Activated CD4-positive, alpha-beta T cell treated with anti-CD3 and anti-CD28 coated beads for 4 hours (primary cell): ENCODE measurements at regions not wholly inside any gene's neighbourhood (a gene's known extent, or its start where the extent isn't known, plus 50 kb on each side); places are given as distances from the start of the nearest gene placed in this dataset.

Source experiments
- DNase-seq, 2 donors: peaks; one replicate each; pipeline ENCODE4 v3.0.0-alpha.2; 2020

DNA sequence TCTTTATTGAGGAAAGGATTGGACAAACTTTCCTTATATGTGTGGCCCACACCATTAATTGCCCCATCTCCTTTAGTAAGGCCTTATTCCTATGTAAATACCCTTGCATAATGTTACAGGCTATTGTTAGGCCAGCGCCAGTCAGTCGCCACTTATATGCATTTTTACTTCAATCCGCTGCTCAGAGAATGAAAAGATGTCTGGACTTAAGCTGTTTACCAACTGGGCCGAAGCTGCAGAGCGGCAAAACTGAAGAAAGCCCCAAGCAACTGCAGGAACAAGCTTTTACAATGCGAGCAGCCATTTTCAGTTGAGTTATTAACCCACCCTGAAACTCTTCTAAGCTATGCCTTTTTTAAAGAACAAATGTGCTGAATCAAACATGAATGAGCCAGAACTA lies 92.1 kb upstream of the OTX2 start:
- DNase-seq, result no peak

GRCh38 chr14:56900726-56901125 lies 90.4 kb upstream of the OTX2 start:
- DNase-seq, result no peak

DNA sequence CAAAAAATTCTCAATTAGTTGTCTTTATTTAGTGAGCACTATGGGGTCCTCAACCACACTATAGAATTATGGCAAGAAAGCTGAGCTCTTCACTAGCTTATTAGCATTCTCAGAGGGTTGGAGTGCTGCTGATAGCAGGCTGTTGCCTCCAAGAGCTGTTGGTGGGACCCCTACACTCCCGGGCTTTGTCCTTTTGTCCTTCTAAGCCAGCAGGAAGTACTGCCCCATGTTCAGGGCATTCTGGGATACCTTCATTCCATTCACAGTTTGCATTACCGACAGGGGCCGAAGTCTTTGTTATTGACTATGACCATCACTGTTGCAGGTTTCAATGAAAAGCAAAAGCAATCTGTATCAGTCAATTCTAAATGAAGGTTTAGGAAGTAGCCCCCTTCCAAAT lies 89.5 kb upstream of the OTX2 start:
- no peak for DNase-seq

GRCh38 chr14:56896922-56897321 lies 86.6 kb upstream of the OTX2 start:
- no peak for DNase-seq

DNA sequence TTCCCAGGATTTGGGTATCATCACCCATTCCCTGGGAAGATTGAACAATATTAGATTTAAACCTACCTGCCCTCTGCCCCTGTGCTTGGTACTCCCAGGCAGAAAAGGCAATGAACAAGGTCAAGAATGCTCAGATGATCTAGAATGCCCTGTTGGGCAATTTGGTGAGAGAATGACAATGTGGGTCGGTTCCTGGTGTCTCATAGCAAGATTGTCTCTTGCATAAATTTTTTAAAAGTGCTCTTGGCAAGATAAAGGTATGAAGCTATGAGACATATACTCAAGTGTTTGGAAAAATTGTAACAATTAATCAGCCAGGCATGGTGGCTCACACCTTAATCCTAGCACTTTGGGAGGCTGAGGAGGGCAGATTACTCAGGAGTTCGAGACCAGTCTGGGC lies 86.0 kb upstream of the OTX2 start:
- DNase-seq, result no peak

DNA sequence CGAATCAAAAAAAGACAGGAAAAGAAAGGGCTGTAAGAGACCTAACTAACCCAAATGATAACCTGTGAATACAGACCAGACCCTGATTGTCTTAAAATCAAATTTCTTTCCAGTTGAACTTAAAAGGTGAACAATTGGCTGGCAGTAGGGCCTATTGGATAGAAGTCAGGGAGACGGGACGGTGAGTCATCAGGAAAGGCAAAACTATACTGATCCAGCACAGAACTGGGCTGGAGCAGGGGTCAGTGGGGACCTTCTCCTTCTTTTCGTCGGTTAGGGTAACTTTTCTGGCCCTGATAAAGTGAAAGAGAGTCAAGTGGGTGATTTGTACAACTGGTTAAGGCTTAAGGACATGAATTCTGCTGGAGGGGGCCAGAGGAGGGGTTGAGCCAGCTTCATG lies 84.9 kb upstream of the OTX2 start:
- no peak for DNase-seq

GRCh38 chr14:56894591-56894991 lies 84.3 kb upstream of the OTX2 start:
- no peak for DNase-seq

DNA sequence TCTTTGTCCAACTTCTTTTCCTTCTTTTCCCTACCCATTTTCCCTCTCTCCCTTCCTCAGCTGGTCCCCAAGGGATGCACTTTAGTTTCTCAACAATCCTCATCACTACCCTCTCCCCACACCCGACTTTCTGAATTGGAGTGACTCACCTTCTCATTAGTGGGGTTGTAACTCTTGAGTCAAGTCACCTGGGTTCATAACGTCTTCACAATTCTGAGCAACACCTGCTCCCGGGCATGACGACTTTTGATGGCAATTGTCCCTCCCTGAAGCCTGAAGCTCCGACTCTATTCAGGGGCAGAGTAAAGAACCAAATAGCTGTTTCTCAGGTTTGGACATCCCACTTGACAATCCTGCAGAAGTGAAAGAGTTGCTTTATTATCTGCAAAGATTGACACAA lies 82.7 kb upstream of the OTX2 start:
- DNase-seq, result no peak

DNA sequence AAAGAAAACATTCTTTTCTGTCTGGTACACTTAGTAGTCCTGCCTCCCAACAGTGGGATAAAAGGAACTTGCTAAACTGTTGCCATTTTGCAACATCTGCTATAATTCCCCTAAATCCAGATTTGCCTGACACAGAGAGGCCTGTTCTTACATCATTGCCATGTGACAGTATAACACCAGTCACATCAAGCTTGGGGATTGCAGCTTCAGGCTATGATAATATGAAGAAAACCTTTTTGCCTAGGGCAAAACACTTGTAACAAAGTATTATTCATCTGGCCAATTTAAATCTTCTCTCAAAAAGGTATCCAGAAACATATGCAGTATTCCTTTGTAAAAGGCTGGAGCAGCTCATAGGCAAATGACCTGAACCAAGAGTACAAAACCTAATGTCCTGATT lies 80.9 kb upstream of the OTX2 start:
- DNase-seq, result no peak

- DNase-seq, result no peak
Measured at GRCh38 chr14:56889705-56890104, 79.4 kb upstream of the OTX2 start.

DNA sequence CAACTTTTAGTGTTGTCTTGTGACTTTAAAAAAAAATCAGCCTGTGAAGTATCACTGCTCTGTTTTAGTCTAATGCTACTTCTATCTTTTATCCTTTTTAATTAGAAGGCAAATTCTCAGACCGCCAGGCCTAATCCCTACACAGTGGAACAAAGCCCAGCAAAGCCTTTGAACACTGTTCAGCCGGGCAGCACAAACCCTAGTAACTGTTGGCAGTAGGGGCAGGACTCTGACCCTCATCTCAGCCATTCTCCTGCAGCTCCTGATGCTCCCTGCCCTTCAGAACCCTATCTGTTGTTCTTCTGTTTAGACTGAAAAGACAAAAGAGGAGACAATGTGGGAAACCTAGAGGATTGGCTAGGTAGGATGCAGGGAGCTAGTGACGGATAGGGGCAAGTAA lies 78.0 kb upstream of the OTX2 start:
- no peak for DNase-seq

- DNase-seq, result no peak
Measured at GRCh38 chr14:56887216-56887615, 76.9 kb upstream of the OTX2 start.

DNA sequence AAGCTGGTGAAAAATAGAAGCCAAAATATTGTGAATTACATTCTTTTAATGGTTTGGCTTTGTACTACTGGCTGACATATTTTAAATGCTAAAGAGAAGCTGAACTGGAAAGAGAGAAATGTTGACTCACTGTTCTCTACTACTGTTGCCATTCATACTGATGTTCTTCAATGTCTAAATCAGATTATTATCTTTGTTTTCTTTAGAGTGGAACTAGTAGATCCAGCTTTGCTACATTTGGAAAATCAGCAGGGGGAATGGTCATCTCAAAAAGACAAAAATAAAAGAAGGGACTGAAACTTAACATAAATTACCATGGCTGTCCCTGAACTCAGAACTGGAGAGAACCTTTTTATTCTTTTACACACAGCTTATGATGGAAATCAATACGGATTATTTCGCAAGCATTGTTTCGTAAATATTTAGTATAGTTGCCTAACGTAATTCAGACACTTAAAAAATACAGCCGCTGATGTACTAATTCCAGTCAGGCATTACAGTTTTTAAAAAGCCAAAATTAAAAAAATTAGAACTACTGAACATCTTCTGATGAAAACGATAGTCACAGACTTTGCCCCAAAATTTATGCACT lies 76.3 kb upstream of the OTX2 start:
- DNase-seq, result no peak

DNA sequence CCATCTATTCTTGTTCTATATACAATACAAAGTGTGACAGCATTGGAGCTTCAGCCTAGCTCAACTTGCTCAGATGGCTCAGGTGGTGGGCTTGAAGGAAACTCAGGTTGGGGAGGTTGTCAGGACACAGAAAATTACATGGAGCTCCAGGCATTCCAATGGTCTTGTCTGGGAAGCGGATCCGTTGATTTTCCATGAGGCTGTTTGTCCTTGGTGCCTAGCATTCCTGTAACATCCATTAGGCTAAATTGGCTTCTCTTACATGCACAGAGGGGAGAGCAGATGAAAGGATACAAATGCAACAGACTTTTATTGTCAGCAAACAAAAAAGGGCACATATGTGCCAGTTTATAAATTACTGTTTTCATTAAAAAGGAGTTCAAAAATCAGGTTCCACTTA lies 75.5 kb upstream of the OTX2 start:
- no peak for DNase-seq

- DNase-seq, result no peak
Measured at GRCh38 chr14:56884617-56885016, 74.3 kb upstream of the OTX2 start.

GRCh38 chr14:56881181-56881580 lies 70.9 kb upstream of the OTX2 start:
- DNase-seq, result no peak

DNA sequence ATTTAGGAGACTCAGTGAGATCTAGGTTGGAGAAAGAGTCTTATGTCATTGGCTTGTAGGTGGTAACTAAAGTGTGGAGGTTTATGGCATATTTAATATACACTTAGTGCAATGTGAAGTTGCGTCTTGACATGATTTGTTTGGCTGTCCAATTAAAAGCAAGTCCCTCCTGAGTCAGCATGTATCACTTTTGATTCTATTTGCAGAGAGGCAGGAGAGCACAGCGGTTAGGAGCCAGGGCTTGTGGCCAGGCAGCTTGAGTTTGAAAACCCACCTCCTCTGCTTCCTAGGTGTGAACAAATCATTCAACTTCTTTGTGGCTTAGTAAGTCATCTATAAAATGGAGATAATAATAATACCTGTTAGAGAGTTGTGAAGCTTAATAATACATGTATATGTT lies 68.5 kb upstream of the OTX2 start:
- no peak for DNase-seq

DNA sequence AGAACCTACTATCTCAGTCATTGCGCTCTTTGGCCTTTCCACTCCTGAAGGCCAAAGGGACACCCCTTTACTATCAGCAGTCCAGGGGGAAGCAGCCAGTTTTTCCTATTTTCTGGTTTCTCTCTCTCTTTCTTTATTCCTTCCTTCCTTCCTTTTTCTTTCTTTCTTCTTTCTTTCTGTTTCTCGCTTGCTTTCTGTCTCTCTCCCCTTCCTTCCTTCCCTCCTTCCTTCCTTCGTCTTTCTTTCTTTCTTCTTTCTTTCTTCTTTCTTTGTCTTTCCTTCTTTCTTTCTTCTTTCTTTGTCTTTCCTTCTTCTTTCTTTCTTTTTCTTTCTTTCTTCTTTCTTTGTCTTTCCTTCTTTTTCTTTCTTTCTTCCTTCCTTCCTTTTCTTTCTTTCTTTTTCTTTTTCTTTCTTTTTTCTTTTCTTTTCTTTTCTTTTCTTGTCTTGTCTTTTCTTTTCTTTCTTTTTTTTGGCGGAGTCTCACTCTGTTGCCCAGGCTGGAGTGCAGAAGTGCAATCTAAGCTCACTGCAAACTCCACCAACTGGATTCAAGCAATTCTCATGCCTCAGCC lies 64.9 kb upstream of the OTX2 start:
- no peak for DNase-seq

GRCh38 chr14:56874375-56874774 lies 64.1 kb upstream of the OTX2 start:
- DNase-seq, result no peak

DNA sequence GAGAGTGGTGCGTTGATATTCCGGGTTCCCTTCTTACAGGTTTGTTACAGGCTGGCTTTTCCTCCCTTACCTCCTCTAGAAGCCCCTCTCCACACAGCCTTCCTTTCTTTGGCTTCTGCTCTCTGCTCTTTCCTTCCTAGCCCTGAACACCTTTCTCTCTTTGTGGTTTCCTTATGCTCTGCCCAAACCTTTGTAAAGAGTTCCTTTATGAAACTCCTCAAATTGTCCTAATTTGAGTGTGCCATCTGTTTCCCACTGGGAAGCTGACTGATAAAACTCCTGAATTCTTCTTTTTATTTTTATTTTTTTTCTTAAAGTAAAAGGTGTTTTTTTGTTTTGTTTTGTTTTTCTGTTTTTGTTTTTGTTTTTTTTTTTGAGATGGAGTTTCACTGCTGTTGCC lies 60.1 kb upstream of the OTX2 start:
- DNase-seq, result no peak

GRCh38 chr14:56868660-56869059 lies 58.4 kb upstream of the OTX2 start:
- no peak for DNase-seq

DNA sequence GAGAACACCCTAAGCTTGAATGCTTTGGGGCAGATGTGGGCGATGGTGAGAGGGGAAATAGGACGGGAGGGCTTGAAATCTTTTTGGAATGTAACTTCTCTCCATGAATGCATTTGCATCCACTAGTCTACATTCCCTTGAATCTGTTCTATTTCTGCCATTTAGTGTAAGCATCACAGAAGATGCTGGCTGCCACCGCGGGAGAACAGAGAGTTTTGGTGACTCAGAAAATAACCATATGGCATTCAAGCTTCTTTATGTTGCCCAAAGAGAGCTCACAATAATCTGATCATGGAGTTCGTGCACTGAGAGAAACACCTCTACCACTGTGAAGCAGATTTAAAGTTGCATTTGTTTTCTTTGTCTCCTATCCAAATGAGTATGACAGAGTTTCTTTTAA lies 52.6 kb upstream of the OTX2 start:
- no peak for DNase-seq

DNA sequence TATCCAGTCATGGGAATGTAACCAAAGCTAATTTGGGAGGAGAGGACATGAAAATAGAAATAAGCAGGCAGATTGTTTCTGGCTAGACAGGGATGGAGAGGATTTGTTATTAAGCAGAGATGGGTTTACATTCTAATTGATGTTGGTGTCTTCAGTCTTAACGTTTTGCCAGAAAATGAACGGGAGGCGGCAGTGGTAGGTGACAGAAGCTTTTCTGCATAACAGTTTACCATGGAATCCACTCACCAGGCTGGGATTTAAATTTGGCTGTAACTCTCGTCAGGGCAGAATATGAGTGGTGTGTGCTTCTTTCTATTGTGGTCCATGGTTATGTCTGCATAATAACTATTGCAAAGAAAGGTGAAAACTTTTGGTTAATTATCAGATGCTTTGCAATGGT lies 50.2 kb upstream of the OTX2 start:
- no peak for DNase-seq
